Small intestine (tissue), 7 donors: ENCODE measurements at regions not wholly inside any gene's neighbourhood (a gene's known extent, or its start where the extent isn't known, plus 50 kb on each side); places are given as distances from the start of the nearest gene placed in this dataset.
"Not testable (repeated sequence)": the region's sequence is repeated elsewhere in the genome, so short reads cannot be mapped to it uniquely, and the experiment has no call there.

ENCODE experiments used
- DNase-seq, 2 donors: peaks; one replicate each; pipeline versions ENCODE4 v3.0.0 to v3.0.0-alpha.2; 2013
- FAIRE-seq: peaks from 2 replicates; lab custom pipeline; 2012; peaks lifted over from hg19 to GRCh38; lab: Jason Lieb, UNC
- H3K27ac ChIP-seq, 3 donors: one replicate each; pipeline ENCODE4 v1.5.1; 2013; ENCODE audit warnings: low read length in 2 of 3, mild to moderate bottlenecking in 2 of 3, control low read depth in 1 of 3, inconsistent platforms in 1 of 3, low read depth in 1 of 3, moderate library complexity in 1 of 3
- H3K27me3 ChIP-seq, 3 donors: one replicate each; pipeline ENCODE4 v1.6.1; 2013; ENCODE audit warnings: low read length in 3 of 3, inconsistent platforms in 1 of 3; ENCODE audit not compliant: control insufficient read depth in 3 of 3, insufficient read depth in 3 of 3
- H3K36me3 ChIP-seq, 3 donors: one replicate each; pipeline ENCODE4 v1.6.1; 2013; ENCODE audit warnings: low read length in 3 of 3, inconsistent platforms in 1 of 3, low read depth in 1 of 3, mild to moderate bottlenecking in 1 of 3, moderate library complexity in 1 of 3; ENCODE audit not compliant: control insufficient read depth in 3 of 3, insufficient read depth in 2 of 3
- H3K4me1 ChIP-seq, 3 donors: one replicate each; pipeline ENCODE4 v1.6.1; 2013; ENCODE audit warnings: low read length in 2 of 3, inconsistent platforms in 1 of 3, low read depth in 1 of 3, mild to moderate bottlenecking in 1 of 3, moderate library complexity in 1 of 3; ENCODE audit not compliant: control insufficient read depth in 3 of 3, insufficient read depth in 2 of 3
- H3K4me3 ChIP-seq, 3 donors: one replicate each; pipeline ENCODE4 v1.5.1; 2013; ENCODE audit warnings: low read length in 3 of 3, control low read depth in 1 of 3, inconsistent platforms in 1 of 3, low read depth in 1 of 3, mild to moderate bottlenecking in 1 of 3, moderate library complexity in 1 of 3
- H3K9me3 ChIP-seq, 2 donors: one replicate each; pipeline ENCODE4 v1.6.1; 2013; ENCODE audit warnings: low read depth in 1 of 2, low read length in 1 of 2; ENCODE audit not compliant: control insufficient read depth in 2 of 2, insufficient read depth in 1 of 2
- WGBS, 3 donors: extraction: QIAGEN DNeasy Blood & Tissue Kit; methylation state at CpG; one replicate each; pipeline ENCODE4 v1.1.7; 2013; 5-methylcytosine and 5-hydroxymethylcytosine counted together
- donor health status: healthy with polysubstance abuse.
- donor health status: control.
- donor health status: control.
- donor health status: Bipolar disorder and iron deficiency.
- donor health status: healthy.

DNA sequence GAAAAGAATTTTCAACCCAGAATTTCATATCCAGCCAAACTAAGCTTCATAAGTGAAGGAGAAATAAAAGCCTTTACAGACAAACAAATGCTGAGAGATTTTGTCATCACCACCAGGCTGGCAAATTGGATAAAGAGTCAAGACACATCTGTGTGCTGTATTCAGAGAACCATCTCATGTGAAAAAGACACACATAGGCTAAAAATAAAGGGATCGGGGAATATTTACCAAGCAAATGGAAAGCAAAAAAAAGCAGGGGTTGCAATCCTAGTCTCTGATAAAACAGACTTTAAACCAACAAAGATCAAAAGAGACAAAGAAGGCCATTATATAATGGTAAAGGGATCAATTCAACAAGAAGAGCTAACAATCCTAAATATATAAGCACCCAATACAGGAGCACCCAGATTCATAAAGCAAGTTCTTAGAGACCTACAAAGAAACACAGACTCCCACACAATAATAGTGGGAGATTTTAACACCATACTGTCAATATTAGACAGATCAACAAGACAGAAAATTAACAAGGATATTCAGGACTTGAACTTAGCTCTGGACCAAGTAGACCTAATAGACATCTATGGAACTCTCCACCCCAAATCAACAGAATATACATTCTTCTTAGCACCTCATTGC is 55.9 kb upstream of the ACSM6 start:
- H3K4me1 ChIP-seq, H3K9me3 ChIP-seq, H3K27ac ChIP-seq, H3K4me3 ChIP-seq, H3K27me3 ChIP-seq, DNase-seq, H3K36me3 ChIP-seq, FAIRE-seq: not testable (repeated sequence)
- 90 to 93% (median 90%) methylated on average over 1 of the region's 1 CpG for WGBS, 3 donors

DNA sequence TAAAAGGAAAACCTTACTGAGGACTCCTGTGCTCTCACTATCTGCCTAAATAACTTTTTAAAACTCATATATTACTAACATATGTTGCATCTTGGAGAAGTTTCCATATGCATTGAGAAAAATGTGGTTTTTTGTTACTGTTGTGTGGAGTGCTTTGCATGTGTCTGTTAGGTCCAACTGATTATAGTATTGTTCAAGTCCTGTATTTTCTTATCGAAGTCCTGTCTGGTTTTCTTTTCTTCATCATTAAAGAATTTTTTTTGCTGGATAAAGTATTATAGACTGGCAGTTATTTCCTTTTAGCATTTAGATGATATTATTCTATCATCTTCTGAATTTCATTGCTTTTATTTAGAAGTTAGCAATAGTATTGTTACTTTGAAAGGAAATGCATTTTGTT is 59.5 kb upstream of the ACSM6 start:
- H3K27ac ChIP-seq: no peak overlapping the region
- H3K9me3 ChIP-seq: peaks cover 0 to 27% of the 10 kb centered on the region in 2 donors
- no peak for FAIRE-seq
- H3K36me3 ChIP-seq: peaks cover 0 to 8% (median 0%) of the 10 kb centered on the region in 3 donors
- H3K27me3 ChIP-seq: no peaks in the 10 kb centered on the region
- DNase-seq: no peak
- H3K4me3 ChIP-seq: no peak overlapping the region
- WGBS, 3 donors: 87 to 91% (median 90%) methylated on average over 1 of the region's 1 CpG
- H3K4me1 ChIP-seq: peaks cover 0 to 5% (median 0%) of the 10 kb centered on the region in 3 donors

DNA sequence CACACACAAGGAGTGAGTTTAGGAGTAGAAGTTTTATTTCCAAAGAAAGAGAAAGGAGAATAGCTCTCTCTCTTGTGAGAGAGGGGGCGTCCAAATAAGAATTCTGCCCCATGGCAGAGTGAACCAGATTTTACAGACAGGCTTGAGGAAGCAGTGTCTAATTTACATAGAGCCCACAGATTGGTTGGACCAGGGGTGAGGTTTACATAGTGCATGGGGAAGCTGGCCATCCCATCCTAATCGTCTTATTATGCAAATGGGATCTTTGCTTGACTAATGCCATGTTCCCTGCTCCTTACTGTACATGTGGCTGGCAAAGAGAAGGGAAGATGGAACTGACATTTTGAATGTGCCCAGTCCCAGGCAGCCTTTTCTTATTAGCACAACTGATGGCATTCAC is 60.0 kb upstream of the ACSM6 start:
- Histone ChIP-seq H3K4me3 (no peak overlapping the region), H3K4me1 (peaks cover 0 to 5% (median 0%) of the 10 kb centered on the region in 3 donors), H3K9me3 (peaks cover 0 to 27% of the 10 kb centered on the region in 2 donors), H3K36me3 (peaks cover 0 to 8% (median 0%) of the 10 kb centered on the region in 3 donors), H3K27me3 (no peaks in the 10 kb centered on the region), H3K27ac (no peak overlapping the region)
- 79 to 94% (median 86%) methylated on average over 2 of the region's 2 CpGs for WGBS, 3 donors
- no peak for FAIRE-seq
- no peak for DNase-seq

GRCh38 chr10:95133016-95133752 is 60.9 kb upstream of the ACSM6 start:
- Histone ChIP-seq H3K4me3 (no peak overlapping the region), H3K27ac (no peak overlapping the region), H3K36me3 (peaks cover 0 to 8% (median 0%) of the 10 kb centered on the region in 3 donors), H3K9me3 (peaks cover 0 to 27% of the 10 kb centered on the region in 2 donors), H3K4me1 (peaks cover 0 to 5% (median 0%) of the 10 kb centered on the region in 3 donors), H3K27me3 (no peaks in the 10 kb centered on the region)
- FAIRE-seq: no peak
- DNase-seq: peak; percentile 77 to 80
- WGBS, 3 donors: 68 to 72% (median 70%) methylated on average over 4 of the region's 4 CpGs

- H3K4me3 ChIP-seq, H3K4me1 ChIP-seq, H3K27me3 ChIP-seq, H3K36me3 ChIP-seq, FAIRE-seq: not testable (repeated sequence)
- Histone ChIP-seq H3K27ac (peak overlapping the region in 1 of 3 donors; percentile 6), H3K9me3 (peaks cover 0 to 21% of the 10 kb centered on the region in 2 donors)
- DNase-seq: peak in 1 of 2 donors; percentile 8
- WGBS, 3 donors: 88 to 97% (median 92%) methylated on average over 2 of the region's 2 CpGs
Measured at GRCh38 chr10:95130429-95130828, 61.1 kb upstream of the CYP2C8 start.

DNA sequence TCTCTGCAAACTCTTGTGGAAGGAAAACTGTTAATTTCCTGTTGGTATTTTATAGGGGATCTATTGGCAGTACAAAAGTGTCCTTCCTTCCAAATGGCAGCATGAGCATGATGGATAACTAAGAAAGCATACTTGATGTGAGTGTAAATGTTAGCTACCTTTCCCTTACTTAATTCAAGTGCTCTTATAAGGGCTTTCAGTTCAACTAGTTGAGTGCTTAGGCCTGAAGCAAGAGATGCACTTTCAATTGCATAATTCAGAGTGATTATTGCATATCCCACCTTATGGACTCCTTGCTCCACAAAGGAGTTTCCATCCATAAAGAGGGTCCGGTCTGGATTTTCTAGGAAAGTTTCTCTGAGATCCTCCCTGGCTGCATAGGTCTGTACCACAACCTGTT is 56.3 kb upstream of the CYP2C8 start:
- H3K4me3 ChIP-seq: no peak overlapping the region
- peaks cover 0 to 3% (median 0%) of the 10 kb centered on the region in 3 donors for H3K4me1 ChIP-seq
- DNase-seq: no peak
- FAIRE-seq: no peak
- H3K36me3 ChIP-seq: no peaks in the 10 kb centered on the region
- no peaks in the 10 kb centered on the region for H3K27me3 ChIP-seq
- 92 to 93% (median 93%) methylated on average over 1 of the region's 1 CpG for WGBS, 3 donors
- H3K9me3 ChIP-seq: peaks cover 0 to 27% of the 10 kb centered on the region in 2 donors
- no peak overlapping the region for H3K27ac ChIP-seq

DNA sequence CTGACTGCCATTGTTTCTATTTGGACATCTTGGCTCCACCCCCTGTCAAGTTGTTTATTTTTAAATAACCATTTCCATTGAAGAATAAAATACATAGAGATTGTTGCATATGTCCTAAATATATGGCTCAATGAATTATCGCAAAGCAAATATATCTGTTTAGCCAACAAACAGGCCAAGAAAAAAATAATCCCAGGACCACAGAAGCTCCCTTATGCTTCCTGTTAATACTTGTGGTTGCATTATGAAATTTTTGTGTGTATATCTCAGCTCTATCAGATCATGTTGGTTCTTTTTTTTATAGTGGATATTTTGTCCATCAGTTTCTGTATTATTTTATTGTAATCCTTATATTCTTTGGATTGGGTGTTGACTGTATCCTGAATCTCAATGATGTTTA is 53.4 kb upstream of the CYP2C8 start:
- Histone ChIP-seq H3K27me3 (no peaks in the 10 kb centered on the region), H3K36me3 (no peaks in the 10 kb centered on the region), H3K4me3 (no peak overlapping the region), H3K4me1 (peaks cover 0 to 3% (median 0%) of the 10 kb centered on the region in 3 donors), H3K9me3 (peaks cover 0 to 22% of the 10 kb centered on the region in 2 donors), H3K27ac (no peak overlapping the region)
- FAIRE-seq (no peak), DNase-seq (no peak)
- WGBS, 3 donors: 32 to 81% (median 74%) methylated on average over 1 of the region's 1 CpG

- H3K4me1 ChIP-seq: peaks cover 0 to 3% (median 0%) of the 10 kb centered on the region in 3 donors
- no peaks in the 10 kb centered on the region for H3K36me3 ChIP-seq
- DNase-seq (peak; percentile 9 to 45), FAIRE-seq (no peak)
- no peaks in the 10 kb centered on the region for H3K27me3 ChIP-seq
- H3K27ac ChIP-seq: no peak overlapping the region
- H3K9me3 ChIP-seq: peaks cover 0 to 24% of the 10 kb centered on the region in 2 donors
- H3K4me3 ChIP-seq: no peak overlapping the region
- 19 to 39% (median 27%) methylated on average over 2 of the region's 2 CpGs for WGBS, 3 donors
Measured at GRCh38 chr10:95121904-95122303, 52.6 kb upstream of the CYP2C8 start.
